Ureter (tissue), 1 donor: ENCODE measurements at regions not wholly inside any gene's neighbourhood (a gene's known extent, or its start where the extent isn't known, plus 50 kb on each side); places are given as distances from the start of the nearest gene placed in this dataset.

Experiments used
- DNase-seq: peaks from one replicate; pipeline ENCODE4 v3.0.0-alpha.2; 2020; ENCODE audit warnings: low spot score
- donor health status: DM: yes; HTN: yes; CAD: no.

GRCh38 chr6:6891125-6891721 is 216.5 kb upstream of the RREB1 start:
- no peak for DNase-seq

GRCh38 chr6:6891949-6892461 is 215.8 kb upstream of the RREB1 start:
- no peak for DNase-seq

DNA sequence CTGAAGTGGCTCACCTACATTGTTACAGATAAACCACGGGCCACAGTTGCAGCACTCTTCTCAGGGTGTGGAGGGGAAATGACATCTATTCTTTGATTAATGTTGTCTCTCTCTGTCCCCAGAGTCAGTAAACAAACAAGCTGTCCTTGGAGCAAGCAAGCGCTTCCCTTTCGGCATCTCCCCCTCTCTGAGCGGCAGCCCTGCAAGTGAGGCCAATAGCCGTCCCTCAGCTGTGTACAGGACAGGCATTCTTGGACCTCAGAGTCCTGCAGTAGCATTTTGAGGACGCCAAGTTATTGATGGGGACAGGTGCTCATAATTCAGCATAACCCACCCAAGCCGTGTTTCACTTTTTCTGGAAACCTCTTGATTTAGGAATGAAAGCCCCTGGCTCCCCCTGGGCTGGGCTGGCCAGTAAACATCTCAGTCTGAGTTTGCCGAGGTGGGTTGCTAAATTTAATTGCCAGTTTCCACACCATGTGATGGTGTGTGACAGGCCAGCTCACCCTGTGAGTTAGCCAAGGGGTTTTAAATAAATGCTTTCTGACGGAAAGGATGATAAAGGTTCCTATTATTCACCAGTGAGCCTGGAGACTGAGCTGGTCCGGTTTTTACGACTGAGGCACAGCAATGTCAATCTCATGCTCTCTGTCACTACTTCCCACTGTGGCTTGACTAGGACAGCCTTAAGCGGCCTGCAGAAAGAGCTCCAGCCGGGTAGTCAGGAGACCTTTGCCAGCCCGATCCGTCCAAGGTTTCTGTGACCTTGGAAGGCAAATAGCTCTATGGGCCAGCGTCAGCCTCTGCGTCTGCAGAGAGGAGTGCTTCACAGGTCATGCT is 214.8 kb upstream of the RREB1 start:
- DNase-seq = no peak

DNA sequence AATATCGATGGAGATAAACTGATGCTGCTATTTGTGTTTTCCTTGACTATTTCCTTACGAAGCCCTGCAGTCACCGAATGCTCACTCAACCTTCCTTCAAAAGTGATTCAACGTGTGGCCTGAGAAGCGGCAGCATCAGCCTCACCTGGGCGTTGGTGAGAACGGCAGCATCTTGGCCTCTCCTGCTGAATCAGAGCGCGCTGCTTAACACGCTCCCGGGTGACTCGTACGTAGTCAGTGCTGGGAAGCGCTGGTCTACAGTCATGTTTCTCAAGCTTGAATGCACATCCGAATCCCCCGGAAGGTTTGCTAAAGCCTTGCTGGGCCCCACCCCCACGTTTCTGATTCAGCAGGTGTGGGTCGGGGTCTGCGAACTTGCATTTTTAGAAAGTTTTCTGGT is 214.1 kb upstream of the RREB1 start:
- no peak for DNase-seq

GRCh38 chr6:6895929-6896328 is 211.8 kb upstream of the RREB1 start:
- DNase-seq = no peak

DNA sequence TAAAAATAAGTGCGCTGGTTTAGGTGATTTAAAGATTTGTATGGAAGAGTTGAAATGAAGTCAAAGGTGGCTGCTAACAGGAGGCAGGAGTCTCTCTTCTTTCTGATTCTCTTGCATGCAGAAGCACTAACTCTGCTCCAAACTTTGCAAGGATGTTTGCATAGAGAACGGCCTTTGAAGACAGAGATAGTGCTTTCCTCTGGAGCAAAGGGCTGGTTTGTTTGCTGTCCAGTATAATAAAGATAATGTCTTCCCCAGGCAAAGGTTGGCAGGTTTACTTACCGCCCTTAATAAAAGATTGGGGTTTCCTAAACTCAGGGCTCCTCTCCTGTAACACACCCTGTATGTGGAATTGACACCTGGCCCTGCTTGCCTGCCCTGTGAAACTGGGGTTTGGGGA is 210.6 kb upstream of the RREB1 start:
- DNase-seq = no peak

DNA sequence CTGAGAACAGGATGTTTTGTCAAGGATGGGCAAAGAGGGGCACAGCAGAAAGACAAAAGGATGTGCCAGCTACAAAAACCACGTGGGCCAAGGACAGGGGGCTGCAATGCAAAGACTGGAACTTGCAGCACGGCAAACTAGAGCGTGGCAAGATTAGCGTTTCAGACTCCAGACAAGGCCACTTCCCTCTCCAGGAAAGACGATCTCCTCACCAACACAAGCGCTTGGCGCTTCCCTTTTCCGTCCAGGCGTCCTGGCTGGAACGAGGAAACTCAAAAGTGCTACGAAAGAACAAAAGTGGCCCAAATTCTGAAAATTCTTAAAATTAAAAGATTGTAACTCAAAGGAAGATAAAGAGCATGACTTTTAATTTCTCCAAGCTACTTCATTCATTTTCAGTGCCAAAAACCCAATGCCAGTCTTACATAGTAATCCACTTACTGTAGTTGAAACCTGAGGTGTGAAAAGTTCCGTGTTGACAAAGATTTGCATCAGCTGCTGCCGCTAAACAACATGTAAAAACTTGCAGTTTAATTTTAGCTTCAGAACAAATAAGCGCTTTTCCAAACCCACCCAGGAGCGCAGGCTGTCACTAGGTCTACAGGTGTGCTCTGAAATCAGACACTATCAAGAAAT is 207.1 kb upstream of the RREB1 start:
- DNase-seq = no peak

- DNase-seq = no peak
Measured at GRCh38 chr6:6901205-6901719, 206.5 kb upstream of the RREB1 start.

DNA sequence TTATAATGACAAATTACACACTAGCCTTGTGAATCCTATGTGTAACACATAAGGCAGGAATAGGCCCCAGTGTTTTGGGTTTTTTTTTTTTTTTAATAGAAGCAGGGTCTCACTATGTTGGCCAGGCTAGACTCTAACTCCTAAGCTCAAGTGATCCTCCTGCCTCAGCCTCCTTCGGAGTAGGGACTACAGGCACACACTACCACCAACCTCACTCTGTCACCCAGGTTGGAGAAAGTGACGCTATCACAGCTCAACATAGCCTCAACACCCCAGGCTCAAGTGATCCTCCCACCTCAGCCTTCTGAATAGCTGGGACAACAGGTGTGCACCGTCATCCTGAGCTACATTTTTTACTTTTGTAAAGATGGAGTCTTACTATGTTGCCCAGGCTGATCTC is 205.8 kb upstream of the RREB1 start:
- no peak for DNase-seq

DNA sequence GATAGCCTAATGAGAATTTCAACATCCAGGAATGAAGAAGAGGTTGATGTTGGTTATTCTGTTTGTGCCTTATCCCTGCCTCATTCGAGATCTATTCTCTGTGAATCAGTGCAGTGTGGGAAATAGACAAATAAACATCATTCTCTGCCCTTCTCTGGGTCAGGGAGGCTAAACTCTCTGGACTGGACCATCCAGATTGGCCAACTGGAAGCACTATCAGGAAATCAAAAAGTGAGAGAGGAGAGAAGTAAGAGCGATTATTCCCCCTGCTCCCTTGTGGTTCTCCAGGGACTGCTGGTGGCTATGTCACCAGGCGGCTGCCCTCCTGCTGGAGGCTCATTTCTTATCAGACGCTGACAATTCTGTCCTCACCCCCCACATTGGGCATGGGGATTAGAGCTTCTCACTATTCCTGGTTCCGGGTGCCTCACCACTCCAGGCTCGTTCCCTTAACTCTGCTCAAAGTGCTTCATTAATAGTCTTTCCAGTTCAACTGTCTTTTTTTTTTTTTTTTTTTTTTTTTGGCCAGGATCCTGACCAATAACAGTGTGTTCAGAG is 201.7 kb upstream of the RREB1 start:
- DNase-seq = no peak

DNA sequence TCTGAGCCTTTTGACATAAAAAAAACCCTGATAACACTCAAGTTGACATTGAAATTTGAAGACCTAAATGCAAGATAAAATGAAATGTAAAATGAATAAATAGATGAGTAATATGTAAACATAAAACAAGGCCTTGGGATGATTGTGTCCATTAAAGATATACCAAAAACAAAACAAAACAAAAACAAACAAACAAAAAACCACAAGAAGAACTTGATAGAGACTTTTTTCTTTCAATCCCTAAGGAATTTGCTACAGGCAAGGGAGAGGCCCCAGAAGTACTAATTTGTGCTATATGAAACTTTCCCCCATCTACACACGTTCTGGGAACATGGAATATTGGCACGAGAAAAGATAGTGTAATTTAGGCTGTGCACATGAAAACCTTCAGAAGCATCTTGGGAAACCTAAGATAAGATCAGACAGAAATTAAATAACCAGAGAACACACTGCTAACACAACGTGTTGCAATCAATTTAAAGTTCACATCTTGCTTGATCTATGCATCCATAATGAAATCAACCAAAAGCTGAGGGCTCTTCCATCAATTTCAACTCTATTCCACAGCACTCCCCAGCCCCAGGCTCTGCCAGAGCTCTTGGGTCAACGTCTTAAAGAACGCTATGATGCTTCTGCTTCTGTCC is 201.1 kb upstream of the RREB1 start:
- DNase-seq = no peak

DNA sequence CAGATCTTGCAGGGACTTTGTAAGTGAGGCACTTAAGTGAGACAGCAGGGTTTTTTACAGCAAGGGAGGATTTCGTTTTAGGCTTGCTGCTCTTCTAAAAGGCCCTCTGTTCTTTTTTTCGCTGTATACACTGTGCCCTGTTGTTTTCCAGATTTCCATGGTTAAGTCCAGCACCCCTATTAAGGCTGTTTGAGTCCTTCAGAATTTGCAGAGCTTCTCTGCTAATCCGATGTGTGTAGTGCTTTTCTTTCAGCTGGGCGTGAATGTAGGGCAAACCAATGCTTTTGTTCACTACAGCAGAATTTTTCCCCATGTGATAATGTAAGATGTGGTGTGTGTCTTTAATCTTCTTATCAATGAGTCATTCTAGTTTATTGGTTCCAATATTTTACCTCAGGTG is 200.5 kb upstream of the RREB1 start:
- DNase-seq = no peak

- DNase-seq = no peak
Measured at GRCh38 chr6:6908121-6908520, 199.6 kb upstream of the RREB1 start.

- no peak for DNase-seq
Measured at GRCh38 chr6:6909111-6909510, 198.7 kb upstream of the RREB1 start.

GRCh38 chr6:6910734-6911295 is 196.9 kb upstream of the RREB1 start:
- no peak for DNase-seq

DNA sequence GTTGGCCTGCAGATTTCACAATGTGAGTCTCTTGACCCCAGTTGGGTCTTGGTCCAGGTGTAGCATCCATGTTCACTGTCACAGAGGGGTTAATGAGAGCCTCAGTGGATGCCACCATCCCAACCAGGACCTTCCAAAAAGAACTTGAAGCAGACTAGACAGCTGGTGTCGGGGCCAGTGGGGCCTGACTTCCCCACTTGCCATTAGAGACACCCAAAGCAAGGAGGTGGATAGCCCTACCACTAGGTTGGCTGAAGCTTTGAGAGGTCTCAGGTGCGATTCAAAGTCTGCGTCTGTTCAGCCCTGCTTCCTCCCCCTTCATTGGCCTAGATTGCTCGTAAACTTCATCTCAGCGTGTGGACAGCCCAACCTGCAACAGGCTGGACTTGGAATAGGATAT is 196.4 kb upstream of the RREB1 start:
- DNase-seq = no peak

DNA sequence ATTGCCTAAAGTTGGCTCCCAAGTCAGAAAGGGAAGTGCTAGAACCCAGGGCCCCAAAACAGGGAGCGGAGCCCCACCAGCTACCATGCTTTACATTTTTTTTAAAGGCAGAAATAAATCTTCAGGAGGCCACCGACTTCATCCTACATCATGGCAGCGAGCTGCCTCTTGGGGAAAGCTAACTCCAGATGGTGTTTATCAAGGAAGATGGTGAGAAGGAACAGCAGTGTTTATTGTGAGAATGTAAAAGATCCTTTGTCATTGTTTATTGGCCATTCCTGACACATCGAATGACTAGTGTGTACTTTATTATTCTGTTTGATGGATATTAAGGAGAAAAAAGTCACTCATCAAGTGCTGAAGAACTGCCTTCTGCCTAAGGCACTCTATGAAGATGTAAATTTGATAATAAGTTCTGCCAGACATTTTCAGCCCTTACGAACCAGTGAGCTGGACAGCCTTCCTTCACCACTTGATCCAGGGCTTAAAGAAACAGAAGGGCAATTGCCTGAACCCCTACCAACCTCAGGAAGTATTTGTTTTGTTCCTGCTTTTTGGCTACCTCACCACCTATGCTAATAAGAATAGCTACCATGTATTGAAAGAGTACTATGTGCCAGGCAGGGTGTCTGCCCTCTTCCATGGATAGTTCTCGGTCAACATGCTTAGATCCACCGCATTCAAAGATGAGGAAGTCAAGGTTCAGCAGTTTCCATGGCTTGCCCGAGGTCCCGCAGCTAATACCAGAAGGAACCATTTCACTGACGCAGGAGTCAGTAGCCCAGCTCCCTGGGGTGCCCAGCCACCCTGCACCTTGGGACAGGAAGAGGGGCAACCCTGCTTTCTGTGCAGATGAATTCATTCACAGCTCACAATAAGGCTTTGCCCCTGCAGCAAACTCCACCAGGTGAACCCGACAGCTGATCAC is 194.7 kb upstream of the RREB1 start:
- no peak for DNase-seq

DNA sequence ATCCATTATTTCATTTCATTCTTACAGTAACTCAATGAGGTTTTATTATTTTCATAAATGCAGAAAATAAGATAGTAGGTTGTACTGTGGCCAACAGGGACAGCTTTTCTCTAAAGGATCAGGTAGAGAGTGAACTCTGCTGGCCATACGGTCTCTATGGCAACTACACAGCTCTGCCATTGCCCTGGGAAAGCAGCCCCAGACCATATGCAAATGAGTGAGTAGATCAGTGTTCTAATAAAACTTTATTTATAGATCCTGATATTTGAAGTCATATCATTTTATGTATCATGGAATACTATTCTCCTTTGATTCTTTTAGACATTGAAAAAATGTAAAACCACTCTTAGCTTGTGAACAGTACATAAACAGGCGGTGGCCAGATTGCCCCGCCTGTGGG is 192.5 kb upstream of the RREB1 start:
- no peak for DNase-seq

GRCh38 chr6:6915813-6916547 is 191.8 kb upstream of the RREB1 start:
- peak; percentile 78 for DNase-seq

DNA sequence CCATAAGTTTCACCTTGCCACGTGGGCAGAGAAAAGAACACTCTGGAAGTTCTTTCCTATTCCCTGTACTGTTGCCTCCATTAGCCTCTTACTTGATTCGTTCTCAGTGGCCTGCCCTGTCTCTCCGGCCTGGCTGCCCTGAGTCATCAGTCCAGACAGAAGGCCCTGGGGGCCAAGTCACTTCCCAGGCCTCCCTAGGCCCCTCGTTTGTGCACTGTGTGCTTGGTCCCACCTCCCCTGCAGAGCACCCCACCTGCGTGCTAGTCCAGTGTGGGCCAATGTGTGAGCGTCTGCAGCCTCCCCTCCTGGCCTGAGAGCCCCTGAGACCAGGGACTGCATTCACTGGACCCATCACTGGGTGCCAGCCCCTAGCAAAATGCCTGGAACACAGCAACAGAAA is 191.2 kb upstream of the RREB1 start:
- no peak for DNase-seq
